ENCODE measurements at regions not wholly inside any gene's neighbourhood (a gene's known extent, or its start where the extent isn't known, plus 50 kb on each side); places are given as distances from the start of the nearest gene placed in this dataset.

- TF ChIP-seq REST (IDR thresholded peaks at IDR 0.05; ENCODE audit: low read depth): no peak
- TF ChIP-seq, protein P1, sequence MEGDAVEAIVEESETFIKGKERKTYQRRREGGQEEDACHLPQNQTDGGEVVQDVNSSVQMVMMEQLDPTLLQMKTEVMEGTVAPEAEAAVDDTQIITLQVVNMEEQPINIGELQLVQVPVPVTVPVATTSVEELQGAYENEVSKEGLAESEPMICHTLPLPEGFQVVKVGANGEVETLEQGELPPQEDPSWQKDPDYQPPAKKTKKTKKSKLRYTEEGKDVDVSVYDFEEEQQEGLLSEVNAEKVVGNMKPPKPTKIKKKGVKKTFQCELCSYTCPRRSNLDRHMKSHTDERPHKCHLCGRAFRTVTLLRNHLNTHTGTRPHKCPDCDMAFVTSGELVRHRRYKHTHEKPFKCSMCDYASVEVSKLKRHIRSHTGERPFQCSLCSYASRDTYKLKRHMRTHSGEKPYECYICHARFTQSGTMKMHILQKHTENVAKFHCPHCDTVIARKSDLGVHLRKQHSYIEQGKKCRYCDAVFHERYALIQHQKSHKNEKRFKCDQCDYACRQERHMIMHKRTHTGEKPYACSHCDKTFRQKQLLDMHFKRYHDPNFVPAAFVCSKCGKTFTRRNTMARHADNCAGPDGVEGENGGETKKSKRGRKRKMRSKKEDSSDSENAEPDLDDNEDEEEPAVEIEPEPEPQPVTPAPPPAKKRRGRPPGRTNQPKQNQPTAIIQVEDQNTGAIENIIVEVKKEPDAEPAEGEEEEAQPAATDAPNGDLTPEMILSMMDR (IDR thresholded peaks at IDR 0.05 in 2 of 3, conservative IDR thresholded peaks at IDR 0.05 in 1 of 3; ENCODE audit: borderline replicate concordance in 1 of 3, insufficient read depth in 1 of 3, low read depth in 2 of 3, low read length in 2 of 3): no peak
Measured at GRCh38 chr2:195308163-195308562, 348.9 kb upstream of the SLC39A10 start.

Data from HCT116 (cell line).